ENCODE measurements at regions not wholly inside any gene's neighbourhood (a gene's known extent, or its start where the extent isn't known, plus 50 kb on each side); places are given as distances from the start of the nearest gene placed in this dataset.

- no TSS peak for BruUV-seq (replicated peaks)
- no peaks in the 10 kb centered on the region for H3K4me1 ChIP-seq (ENCODE audit: control insufficient read depth, insufficient read depth, low read length)
- ChIA-PET SMC1A (ENCODE audit: uncharacterized antibody, unreplicated experiment) (no interaction called here), CTCF (no interaction called here), POLR2A (interaction anchor here (0.7 kb wide), 1 partner anchor 242 kb away, joined by 3 read pairs; no protein-coding TSS in a partner anchor), RAD21 (ENCODE audit: unreplicated experiment) (no interaction called here)
- ATAC-seq: no peak
- H3K27ac ChIP-seq (ENCODE audit: control insufficient read depth, insufficient read depth): no peak overlapping the region
- no peak overlapping the region for H2AFZ ChIP-seq (ENCODE audit: control insufficient read depth, low read depth, low read length)
- no peak overlapping the region for H3K9ac ChIP-seq (ENCODE audit: control insufficient read depth, insufficient read depth, low read length)
- 78% methylated on average over 5 of the region's 5 CpGs for WGBS (ENCODE audit: insufficient coverage, insufficient replicate concordance, low lambda C conversion rate, missing lambda C conversion rate)
- H3K36me3 ChIP-seq (ENCODE audit: control insufficient read depth in 2 of 2, insufficient read depth in 2 of 2, low read length in 1 of 2): no peaks in the 10 kb centered on the region
- TF ChIP-seq, protein P1, sequence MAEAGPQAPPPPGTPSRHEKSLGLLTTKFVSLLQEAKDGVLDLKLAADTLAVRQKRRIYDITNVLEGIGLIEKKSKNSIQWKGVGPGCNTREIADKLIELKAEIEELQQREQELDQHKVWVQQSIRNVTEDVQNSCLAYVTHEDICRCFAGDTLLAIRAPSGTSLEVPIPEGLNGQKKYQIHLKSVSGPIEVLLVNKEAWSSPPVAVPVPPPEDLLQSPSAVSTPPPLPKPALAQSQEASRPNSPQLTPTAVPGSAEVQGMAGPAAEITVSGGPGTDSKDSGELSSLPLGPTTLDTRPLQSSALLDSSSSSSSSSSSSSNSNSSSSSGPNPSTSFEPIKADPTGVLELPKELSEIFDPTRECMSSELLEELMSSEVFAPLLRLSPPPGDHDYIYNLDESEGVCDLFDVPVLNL (IDR thresholded peaks at IDR 0.05; ENCODE audit: low read depth, low read length): no peak
- no peak for TF ChIP-seq JUNB (IDR thresholded peaks at IDR 0.05)
- no peak for TF ChIP-seq ZBTB33 (IDR thresholded peaks at IDR 0.05)
- no peak for TF ChIP-seq USF2 (IDR thresholded peaks at IDR 0.05; ENCODE audit: borderline replicate concordance, low read depth, low read length)
- TF ChIP-seq, protein P2, sequence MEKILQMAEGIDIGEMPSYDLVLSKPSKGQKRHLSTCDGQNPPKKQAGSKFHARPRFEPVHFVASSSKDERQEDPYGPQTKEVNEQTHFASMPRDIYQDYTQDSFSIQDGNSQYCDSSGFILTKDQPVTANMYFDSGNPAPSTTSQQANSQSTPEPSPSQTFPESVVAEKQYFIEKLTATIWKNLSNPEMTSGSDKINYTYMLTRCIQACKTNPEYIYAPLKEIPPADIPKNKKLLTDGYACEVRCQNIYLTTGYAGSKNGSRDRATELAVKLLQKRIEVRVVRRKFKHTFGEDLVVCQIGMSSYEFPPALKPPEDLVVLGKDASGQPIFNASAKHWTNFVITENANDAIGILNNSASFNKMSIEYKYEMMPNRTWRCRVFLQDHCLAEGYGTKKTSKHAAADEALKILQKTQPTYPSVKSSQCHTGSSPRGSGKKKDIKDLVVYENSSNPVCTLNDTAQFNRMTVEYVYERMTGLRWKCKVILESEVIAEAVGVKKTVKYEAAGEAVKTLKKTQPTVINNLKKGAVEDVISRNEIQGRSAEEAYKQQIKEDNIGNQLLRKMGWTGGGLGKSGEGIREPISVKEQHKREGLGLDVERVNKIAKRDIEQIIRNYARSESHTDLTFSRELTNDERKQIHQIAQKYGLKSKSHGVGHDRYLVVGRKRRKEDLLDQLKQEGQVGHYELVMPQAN (conservative IDR thresholded peaks at IDR 0.05): no peak
- no peak for TF ChIP-seq YBX1 (IDR thresholded peaks at IDR 0.05)
- no peak for TF ChIP-seq DPF2 (IDR thresholded peaks at IDR 0.05)
- TF ChIP-seq PBX3 (IDR thresholded peaks at IDR 0.05; ENCODE audit: insufficient replicate concordance, low read depth, low read length): no peak
- no peak for TF ChIP-seq STAT1 (conservative IDR thresholded peaks at IDR 0.05)
- no peak for TF ChIP-seq TCF7 (IDR thresholded peaks at IDR 0.05; ENCODE audit: borderline replicate concordance)
- H4K20me1 ChIP-seq (ENCODE audit: control insufficient read depth, insufficient read depth): no peaks in the 10 kb centered on the region
- DNase-seq (ENCODE audit: low read depth, low spot score): no peak
- intact Hi-C loops (cut with micrococcal nuclease; ENCODE audit: unreplicated experiment) (loop anchor here (5.0 kb wide), 1 partner anchor 128 kb away; no protein-coding TSS in a partner anchor), in situ Hi-C loops (cut with MboI) (no loop called here)
- no peak overlapping the region for H3K4me2 ChIP-seq (ENCODE audit: control insufficient read depth, insufficient read depth)
- no peaks in the 10 kb centered on the region for H3K9me3 ChIP-seq (replicated peaks; ENCODE audit: control insufficient read depth, insufficient read depth, low read length)
- no peak for FAIRE-seq
- no peaks in the 10 kb centered on the region for H3K79me2 ChIP-seq (ENCODE audit: control insufficient read depth, insufficient read depth, low read length)
- no peaks in the 10 kb centered on the region for H3K27me3 ChIP-seq (replicated peaks in 1 of 2; ENCODE audit: control insufficient read depth in 2 of 2, insufficient read depth in 2 of 2, low read length in 1 of 2)
- H3K4me3 ChIP-seq: no peak overlapping the region
Observed at GRCh38 chr13:97564956-97565355, 131.0 kb downstream of the RAP2A start.

Measured in GM12878 (cell line).